ENCODE measurements at regions not wholly inside any gene's neighbourhood (a gene's known extent, or its start where the extent isn't known, plus 50 kb on each side); places are given as distances from the start of the nearest gene placed in this dataset.
A peak's percentile ranks its signal among the peaks of the same experiment; 100 is the strongest.

- peak; percentile 49 for DNase-seq
These were observed 52.1 kb downstream of the MPP7 start for GRCh38 chr10:28250782-28251181.

- no peak for DNase-seq
These were observed 52.5 kb downstream of the MPP7 start for GRCh38 chr10:28250358-28250757.

GRCh38 chr10:28249512-28249911 is 53.4 kb downstream of the MPP7 start:
- DNase-seq: no peak

- peak; percentile 10 for DNase-seq
These were observed 54.8 kb downstream of the MPP7 start for GRCh38 chr10:28248092-28248491.

GRCh38 chr10:28246023-28246422 is 56.8 kb downstream of the MPP7 start:
- no peak for DNase-seq

- no peak for DNase-seq
These were observed 58.9 kb downstream of the MPP7 start for GRCh38 chr10:28243923-28244322.

- DNase-seq: no peak
These were observed 60.2 kb downstream of the MPP7 start for GRCh38 chr10:28242555-28243204.

- peak; percentile 58 for DNase-seq
These were observed 61.0 kb downstream of the MPP7 start for GRCh38 chr10:28241741-28242399.

- no peak for DNase-seq
These were observed 62.5 kb downstream of the MPP7 start for GRCh38 chr10:28240400-28240799.

GRCh38 chr10:28236591-28236990 is 66.3 kb downstream of the MPP7 start:
- no peak for DNase-seq

GRCh38 chr10:28220811-28221210 is 82.1 kb downstream of the MPP7 start:
- no peak for DNase-seq

GRCh38 chr10:28219251-28219650 is 83.6 kb downstream of the MPP7 start:
- DNase-seq: no peak

GRCh38 chr10:28217848-28218247 is 85.0 kb downstream of the MPP7 start:
- no peak for DNase-seq

GRCh38 chr10:28215930-28216329 is 86.9 kb downstream of the MPP7 start:
- DNase-seq: no peak

GRCh38 chr10:28214219-28214618 is 88.6 kb downstream of the MPP7 start:
- no peak for DNase-seq

- DNase-seq: no peak
These were observed 91.1 kb downstream of the MPP7 start for GRCh38 chr10:28211759-28212158.

- no peak for DNase-seq
These were observed 95.1 kb downstream of the MPP7 start for GRCh38 chr10:28207799-28208198.

- no peak for DNase-seq
These were observed 99.9 kb downstream of the MPP7 start for GRCh38 chr10:28202941-28203352.

GRCh38 chr10:28201410-28202400 is 101.2 kb downstream of the MPP7 start:
- no peak for DNase-seq

- DNase-seq: no peak
These were observed 102.1 kb downstream of the MPP7 start for GRCh38 chr10:28200775-28201174.

- no peak for DNase-seq
These were observed 102.9 kb downstream of the MPP7 start for GRCh38 chr10:28199941-28200340.

GRCh38 chr10:28190196-28190595 is 112.7 kb downstream of the MPP7 start:
- no peak for DNase-seq

- no peak for DNase-seq
These were observed 114.3 kb downstream of the MPP7 start for GRCh38 chr10:28188526-28188925.
